GM21526 (cell line): ENCODE measurements at regions not wholly inside any gene's neighbourhood (a gene's known extent, or its start where the extent isn't known, plus 50 kb on each side); places are given as distances from the start of the nearest gene placed in this dataset.
A peak's percentile ranks its signal among the peaks of the same experiment; 100 is the strongest.
"Not testable (repeated sequence)": the region's sequence is repeated elsewhere in the genome, so short reads cannot be mapped to it uniquely, and the experiment has no call there.

Experiments
- ATAC-seq: cut with Tn5 transposase; IDR thresholded peaks from one replicate; pipeline ENCODE4 v1.9.1; 2021; ENCODE audit warnings: moderate library complexity; ENCODE audit not compliant: unreplicated experiment, low FRiP score

DNA sequence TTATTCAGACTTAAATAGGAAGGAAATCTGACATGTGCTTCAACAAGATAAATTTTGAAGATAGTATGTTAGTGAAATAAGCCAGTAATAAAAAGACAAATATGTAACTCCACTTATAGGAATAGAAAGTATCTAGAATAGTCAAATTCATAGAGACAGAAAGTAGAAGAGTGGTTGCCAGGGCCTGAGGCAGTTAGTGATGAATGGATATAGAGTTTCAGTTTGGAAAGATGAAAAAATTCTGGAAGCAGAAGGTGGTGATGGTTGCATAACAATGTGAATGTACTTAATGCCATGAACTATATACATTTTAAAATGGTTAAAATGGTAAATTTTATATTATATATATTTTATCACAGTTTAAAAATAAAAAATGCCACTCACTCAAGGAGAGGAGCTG, 54.3 kb downstream of the HAND2 start:
- ATAC-seq = no peak

DNA sequence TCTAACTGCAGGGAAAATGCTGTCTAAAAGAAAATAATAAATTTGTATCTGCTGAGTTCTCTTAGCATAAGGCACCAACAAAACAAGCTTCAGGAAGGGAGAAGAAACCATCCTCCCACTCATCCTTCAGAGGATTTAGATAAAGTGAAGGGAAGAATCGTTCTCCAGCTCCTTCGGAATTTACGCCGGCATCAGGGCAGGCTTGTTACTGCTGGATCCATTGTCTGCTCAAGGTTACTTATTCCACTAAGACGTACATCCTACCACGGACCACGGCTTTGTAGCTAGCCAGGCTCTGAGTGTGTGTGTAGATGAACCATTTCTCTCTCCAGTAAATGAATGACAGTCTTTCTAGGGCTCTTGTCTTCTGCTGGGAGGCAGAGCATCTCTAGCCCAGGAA, 60.4 kb downstream of the HAND2 start:
- no peak for ATAC-seq

DNA sequence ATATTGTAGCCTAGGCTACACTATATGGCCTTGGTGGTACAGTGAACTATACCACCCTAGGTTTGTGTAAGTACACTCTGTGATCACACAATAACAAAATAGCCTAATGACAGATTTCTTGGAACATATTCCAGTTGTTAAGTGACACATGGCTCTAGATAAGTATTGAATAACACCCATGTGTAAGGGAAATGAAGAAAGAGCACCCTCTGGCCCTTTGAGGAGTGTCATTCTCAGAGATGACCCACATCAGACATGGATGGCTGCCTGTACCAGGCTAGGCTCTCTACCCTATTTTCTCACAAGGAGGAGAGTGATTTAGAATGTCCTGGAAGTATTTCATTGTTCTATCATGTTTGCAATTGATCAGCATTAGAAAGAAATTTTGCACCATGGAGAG, 61.7 kb downstream of the HAND2 start:
- no peak for ATAC-seq

DNA sequence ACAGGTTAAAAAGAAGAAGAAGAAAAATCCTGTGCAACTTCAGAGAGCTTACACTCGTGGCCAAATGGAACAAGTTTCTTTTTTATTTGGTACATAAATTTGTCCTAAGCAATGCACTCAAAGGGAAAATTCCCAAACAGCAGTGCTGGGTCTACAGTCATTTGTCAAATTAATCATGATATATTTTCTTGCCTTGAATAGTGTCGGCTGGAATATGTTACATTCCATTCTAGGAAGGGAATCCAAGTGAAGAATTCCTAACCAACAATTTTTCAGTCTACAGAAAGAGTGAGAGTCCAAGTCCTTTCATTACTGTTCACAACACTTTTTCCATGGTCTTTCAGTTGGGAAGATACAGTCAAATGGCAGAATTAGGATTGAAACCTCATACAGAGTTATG, 63.9 kb downstream of the HAND2 start:
- ATAC-seq = no peak

DNA sequence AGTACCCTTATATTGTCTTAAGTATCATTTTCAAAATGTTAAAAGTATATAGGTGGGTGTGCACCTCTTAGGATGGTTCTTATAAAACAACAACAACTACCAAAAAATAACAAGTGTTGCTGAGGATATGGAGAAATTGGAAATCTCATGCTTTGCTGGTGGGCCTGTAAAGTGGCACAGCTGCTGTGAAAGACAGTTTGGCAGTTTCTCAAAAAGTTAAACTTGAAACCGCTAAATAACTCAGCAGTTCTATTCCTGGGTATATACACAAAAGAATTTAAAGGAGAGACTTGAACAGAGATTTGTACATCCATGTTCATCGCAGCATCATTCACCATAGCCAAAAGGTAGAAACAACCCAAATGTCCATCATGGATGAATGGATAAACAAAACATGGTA, 65.5 kb downstream of the HAND2 start:
- no peak for ATAC-seq

DNA sequence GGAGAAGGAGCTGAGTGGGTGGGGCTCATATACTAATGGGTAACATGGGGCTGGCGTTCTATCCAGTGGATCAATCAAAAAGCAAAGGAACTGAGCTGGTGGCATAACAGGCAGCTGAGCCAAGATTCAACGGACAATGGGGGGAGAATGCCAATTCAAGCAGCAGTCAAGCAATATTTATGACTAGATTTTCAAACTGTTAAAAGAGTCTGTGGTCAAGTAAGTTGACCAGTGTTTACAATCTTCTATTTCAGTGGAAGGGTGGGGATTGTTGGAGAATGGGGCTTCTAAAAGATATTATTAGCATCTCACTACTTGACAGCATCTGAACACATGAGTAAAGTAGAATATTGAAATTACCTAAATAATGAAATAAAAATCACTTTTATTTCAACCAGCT, 64.9 kb upstream of the SCRG1 start:
- ATAC-seq = no peak

DNA sequence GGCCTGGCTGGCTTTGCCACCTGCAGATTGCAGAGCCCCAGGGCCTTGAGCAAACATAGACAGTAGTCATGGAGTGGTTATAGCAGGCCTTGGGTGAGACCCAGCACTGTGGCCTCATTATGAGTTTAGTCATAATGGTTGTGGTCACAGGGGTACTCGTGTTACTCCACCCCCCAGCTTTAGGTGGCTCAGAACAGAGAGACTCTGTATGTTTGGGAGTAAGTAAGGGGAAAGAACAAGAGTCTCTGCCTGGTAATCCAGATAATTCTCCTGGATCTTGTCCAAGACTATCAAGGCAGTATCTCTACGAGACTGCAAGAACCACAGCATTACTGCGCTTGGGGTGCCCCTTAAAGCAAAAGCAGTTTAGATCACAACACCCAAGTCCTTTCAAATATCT, 62.3 kb upstream of the SCRG1 start:
- no peak for ATAC-seq

DNA sequence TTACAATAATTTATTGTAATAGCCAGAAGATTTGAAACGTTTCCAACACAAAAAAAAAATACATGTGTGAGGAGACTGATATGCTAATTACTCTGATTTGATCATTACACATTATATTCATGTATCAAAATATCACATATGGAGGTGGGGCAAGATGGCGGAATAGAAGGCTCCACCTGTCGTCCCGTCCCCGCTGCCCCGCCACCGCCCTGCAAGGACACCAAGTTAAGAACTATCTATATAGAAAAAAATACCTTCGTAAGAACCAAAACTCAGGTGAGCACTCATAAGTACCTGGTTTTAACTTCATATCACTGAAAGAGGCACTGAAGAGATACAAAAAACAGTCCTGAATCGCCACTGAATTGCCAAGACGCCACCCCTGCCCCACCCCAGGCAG, 60.9 kb upstream of the SCRG1 start:
- ATAC-seq = no peak

DNA sequence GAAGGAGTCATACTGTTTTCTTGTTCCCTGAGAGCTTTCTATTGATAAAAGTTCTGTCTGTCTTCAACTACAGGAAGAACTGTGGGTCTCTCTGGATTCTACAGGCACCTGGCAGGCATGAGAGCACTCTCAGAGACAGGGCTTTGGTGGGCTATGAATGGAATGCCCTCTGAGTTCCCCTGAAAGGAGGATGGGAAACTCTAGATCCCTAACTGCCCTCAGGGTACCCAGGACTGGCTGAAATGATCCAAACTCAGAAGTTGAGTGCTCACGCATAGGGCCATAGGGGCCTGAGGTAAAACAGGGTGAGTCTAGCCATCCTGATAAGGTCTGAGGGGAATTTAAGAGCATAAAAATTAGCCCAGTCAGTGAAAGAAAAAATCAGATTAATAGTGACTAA, 59.0 kb upstream of the SCRG1 start:
- ATAC-seq = no peak

DNA sequence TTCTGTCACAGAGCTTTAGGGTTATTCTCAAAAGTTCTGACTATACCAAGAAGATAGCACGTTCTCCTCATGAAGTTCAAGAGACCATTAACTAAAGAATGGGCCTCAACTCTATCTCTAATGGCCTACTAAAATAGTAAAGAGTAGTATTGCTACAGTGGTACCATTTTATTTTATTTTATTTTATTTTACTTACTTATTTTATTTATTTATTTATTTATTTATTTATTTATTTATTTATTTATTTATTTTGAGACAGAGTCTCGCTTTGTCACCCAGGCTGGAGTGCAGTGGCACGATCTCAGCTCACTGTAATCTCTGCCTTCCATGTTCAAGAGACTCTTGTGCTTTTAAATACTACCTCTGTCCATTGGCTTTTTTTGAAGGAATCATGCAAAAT, 52.5 kb upstream of the SCRG1 start:
- ATAC-seq = not testable (repeated sequence)

DNA sequence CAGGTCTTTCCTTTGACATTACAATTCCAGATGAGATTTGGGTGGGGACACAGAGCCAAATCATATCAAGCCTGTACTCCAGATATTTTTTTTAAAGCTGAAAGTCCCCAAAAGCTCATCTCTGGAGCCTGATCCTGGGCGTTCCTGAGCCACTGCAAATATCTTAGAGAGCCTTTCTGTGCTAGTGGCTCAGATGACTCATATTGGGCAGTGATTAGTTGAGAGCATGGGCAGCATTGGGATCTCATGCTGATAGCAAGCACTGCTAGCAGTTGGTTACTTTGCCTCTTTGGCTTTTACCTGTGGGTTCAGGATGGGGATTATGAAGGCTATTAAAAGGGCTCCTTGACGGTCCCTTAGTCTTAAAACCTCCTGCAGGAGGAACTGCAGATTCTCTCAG, 51.4 kb upstream of the SCRG1 start:
- no peak for ATAC-seq

DNA sequence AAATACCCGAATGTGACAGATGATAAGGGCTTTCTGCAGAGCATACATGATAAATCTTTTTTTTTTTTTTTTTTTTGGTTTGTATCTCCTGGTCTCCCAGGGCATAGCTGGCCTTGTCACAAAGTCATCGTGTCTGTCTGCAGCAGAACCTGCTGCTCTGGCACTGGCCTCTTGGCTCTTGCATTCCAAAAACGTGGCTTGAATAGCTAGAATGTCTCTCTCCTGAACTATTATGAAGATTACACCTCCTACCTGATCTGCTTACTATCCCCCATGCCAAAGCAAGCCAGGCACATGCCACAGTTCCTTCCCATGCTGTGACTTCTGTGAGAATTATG, 50.4 kb upstream of the SCRG1 start:
- ATAC-seq = no peak

DNA sequence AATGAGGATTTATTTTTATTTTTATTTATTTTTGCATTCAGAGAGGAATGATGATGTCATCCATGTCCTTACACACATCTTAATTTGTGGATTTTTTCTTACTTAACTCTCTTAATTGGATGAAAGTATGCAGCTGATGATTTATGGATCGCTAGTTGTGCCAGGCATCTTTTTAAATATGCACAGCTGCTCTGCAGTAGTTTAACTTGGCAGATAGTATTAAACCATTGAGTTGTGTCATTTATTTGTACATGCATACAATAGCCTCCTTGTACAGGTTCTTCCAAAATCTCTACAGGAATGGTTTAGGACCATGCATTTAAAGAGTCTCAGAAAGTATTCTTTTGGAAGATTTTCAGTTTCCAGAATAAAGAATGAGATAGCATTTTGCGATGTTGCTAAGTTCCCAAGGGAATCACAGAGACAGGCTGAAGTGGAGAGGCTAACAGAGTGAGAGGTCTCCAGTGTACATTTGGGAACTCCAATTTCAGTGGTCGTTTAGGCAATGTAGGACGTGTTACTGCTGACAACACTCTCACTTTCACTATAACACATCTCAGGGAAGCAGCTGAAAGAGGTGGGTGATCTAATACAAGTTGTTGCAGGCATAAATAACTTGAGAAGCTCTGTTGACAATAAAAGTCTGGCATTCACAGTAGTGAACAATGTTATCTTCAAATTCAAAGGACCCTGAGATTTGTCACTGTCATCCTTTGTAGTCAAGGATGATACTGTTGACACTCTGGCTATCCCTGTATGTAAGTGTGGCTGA, 49.9 kb upstream of the SCRG1 start:
- ATAC-seq = peak; percentile 57
